Thymus (tissue), 11 donors: ENCODE measurements at regions not wholly inside any gene's neighbourhood (a gene's known extent, or its start where the extent isn't known, plus 50 kb on each side); places are given as distances from the start of the nearest gene placed in this dataset.

Experiments
- DNase-seq, 9 donors: peaks; one replicate each; pipeline ENCODE4 v3.0.0-alpha.2; 2013; ENCODE audit warnings: low spot score in 9 of 9, low read depth in 6 of 9, missing footprints in 1 of 9
- H3K27ac ChIP-seq, 2 donors: one replicate each; pipeline ENCODE4 v1.5.1; 2013; ENCODE audit warnings: control low read depth in 1 of 2, low read depth in 1 of 2, low read length in 1 of 2, mild to moderate bottlenecking in 1 of 2, moderate library complexity in 1 of 2
- H3K27me3 ChIP-seq, 2 donors: one replicate each; pipeline ENCODE4 v1.5.1; 2013; ENCODE audit warnings: low read length in 1 of 2; ENCODE audit not compliant: control insufficient read depth in 2 of 2, insufficient read depth in 1 of 2
- H3K36me3 ChIP-seq, 2 donors: one replicate each; pipeline ENCODE4 v1.5.1; 2013; ENCODE audit warnings: low read length in 1 of 2, mild to moderate bottlenecking in 1 of 2, moderate library complexity in 1 of 2; ENCODE audit not compliant: control insufficient read depth in 2 of 2, insufficient read depth in 2 of 2
- H3K4me1 ChIP-seq, 2 donors: one replicate each; pipeline ENCODE4 v1.5.1; 2013; ENCODE audit warnings: low read length in 2 of 2; ENCODE audit not compliant: control insufficient read depth in 2 of 2, insufficient read depth in 2 of 2
- H3K4me3 ChIP-seq, 2 donors: one replicate each; pipeline ENCODE4 v1.5.1; 2013; ENCODE audit warnings: low read length in 2 of 2, control low read depth in 1 of 2, mild to moderate bottlenecking in 1 of 2
- H3K9me3 ChIP-seq, 2 donors: one replicate each; pipeline ENCODE4 v1.5.1; 2013; ENCODE audit warnings: low read length in 1 of 2, mild to moderate bottlenecking in 1 of 2; ENCODE audit not compliant: control insufficient read depth in 2 of 2, insufficient read depth in 1 of 2
- WGBS: extraction: QIAGEN DNeasy Blood & Tissue Kit; methylation state at CpG from one replicate; pipeline ENCODE4 v1.1.7; 2013; 5-methylcytosine and 5-hydroxymethylcytosine counted together
- donor health status: healthy.

- Histone ChIP-seq H3K36me3 (no peaks in the 10 kb centered on the region), H3K4me3 (no peak overlapping the region), H3K27ac (no peak overlapping the region), H3K9me3 (peaks cover 0 to 6% of the 10 kb centered on the region in 2 donors), H3K4me1 (no peaks in the 10 kb centered on the region), H3K27me3 (no peaks in the 10 kb centered on the region)
- WGBS = 79% methylated on average over 3 of the region's 3 CpGs
- no peak for DNase-seq
These were observed 280.2 kb downstream of the TMEM121 start for GRCh38 chr14:105806568-105806967.

DNA sequence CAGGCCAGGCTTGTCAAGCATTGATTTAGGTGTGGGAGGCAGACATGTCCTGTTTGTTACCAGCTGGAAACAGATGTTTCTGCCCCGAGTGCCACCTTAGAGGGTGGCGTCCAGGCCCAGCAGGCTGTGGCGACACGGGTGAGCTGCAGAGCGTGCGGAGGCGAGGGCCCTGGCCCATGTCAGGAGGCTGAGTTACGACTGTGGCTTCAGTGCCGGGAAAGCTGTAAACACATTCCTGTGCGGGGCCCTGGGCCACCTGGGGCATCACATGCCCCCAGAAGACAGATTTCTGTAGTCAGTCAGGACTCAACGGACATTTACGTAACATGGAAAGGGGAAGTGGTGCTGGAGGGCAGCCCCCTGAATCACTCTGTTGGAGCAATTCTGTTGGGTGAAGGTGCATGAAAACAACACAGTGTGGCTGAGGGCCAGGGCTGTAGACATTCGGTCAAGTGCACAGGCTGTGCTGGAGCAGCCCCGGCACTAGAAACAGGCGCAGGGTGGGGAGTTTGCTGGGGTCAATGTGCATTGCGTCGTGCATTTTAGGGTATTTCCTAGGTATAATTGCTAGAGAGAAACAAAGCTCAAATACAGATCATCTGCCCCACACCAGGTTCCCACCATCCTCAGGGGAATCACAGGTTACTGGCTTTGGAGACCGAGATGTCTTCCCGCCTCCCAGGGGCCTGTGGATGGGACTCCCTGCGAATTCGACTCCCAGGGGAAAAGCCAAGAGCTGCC lies 291.8 kb downstream of the TMEM121 start:
- no peaks in the 10 kb centered on the region for H3K9me3 ChIP-seq
- H3K27ac ChIP-seq = no peak overlapping the region
- WGBS = 42% methylated on average over 21 of the region's 21 CpGs
- H3K4me3 ChIP-seq = no peak overlapping the region
- H3K27me3 ChIP-seq = no peaks in the 10 kb centered on the region
- no peaks in the 10 kb centered on the region for H3K36me3 ChIP-seq
- peak in 1 of 9 donors; percentile 1 for DNase-seq
- no peaks in the 10 kb centered on the region for H3K4me1 ChIP-seq

GRCh38 chr14:105818712-105819005 lies 292.3 kb downstream of the TMEM121 start:
- Histone ChIP-seq H3K4me1 (no peaks in the 10 kb centered on the region), H3K36me3 (no peaks in the 10 kb centered on the region), H3K9me3 (no peaks in the 10 kb centered on the region), H3K27ac (no peak overlapping the region), H3K4me3 (no peak overlapping the region), H3K27me3 (no peaks in the 10 kb centered on the region)
- DNase-seq = no peak
- WGBS = 87% methylated on average over 11 of the region's 11 CpGs

DNA sequence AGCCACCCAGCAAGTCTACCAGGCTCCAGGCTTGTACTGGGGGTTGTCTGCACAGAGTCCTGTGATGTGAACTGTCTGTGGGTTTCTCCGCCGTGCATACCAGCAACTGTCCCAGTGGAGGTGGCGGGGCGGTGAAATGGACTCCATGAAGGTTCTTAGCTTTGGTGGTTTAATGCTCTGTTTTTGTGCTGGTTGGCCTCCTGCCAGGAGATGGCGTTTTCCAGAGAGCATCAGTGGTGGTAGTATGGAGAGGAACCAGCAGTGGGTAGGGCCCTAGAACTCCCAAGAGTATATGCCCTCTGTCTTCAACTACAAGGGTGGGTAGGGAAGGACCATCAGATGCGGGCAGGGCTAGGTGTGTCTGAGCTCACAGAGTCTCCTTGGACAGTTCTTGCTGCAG lies 303.8 kb downstream of the TMEM121 start:
- Histone ChIP-seq H3K27me3 (no peaks in the 10 kb centered on the region), H3K4me1 (no peaks in the 10 kb centered on the region), H3K36me3 (no peaks in the 10 kb centered on the region), H3K9me3 (no peaks in the 10 kb centered on the region), H3K4me3 (no peak overlapping the region), H3K27ac (no peak overlapping the region)
- no peak for DNase-seq
- 75% methylated on average over 6 of the region's 6 CpGs for WGBS

GRCh38 chr14:105836160-105836559 lies 309.8 kb downstream of the TMEM121 start:
- Histone ChIP-seq H3K36me3 (no peaks in the 10 kb centered on the region), H3K27me3 (no peaks in the 10 kb centered on the region), H3K4me1 (no peaks in the 10 kb centered on the region), H3K27ac (no peak overlapping the region), H3K4me3 (no peak overlapping the region), H3K9me3 (no peaks in the 10 kb centered on the region)
- no peak for DNase-seq
- WGBS = 97% methylated on average over 11 of the region's 11 CpGs

DNA sequence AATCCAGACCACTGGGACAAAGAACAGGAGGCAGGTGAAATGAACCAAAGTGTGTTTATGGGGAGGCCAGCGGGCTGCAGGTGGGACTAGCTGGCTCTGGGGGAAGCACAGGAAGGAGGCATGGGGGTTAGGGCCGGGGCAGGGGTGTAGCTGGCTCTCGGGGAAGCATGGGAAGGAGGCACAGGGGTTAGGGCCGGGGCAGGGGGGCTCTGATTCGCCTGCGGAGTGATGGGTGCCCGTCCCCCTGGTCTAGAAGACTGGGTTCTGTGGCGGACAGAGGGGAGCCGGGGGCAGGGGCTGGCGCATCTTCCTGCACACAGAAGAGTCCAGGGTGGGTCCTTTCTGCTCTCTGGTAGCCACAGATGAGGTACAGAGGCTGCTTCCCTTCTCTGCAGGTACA lies 310.3 kb downstream of the TMEM121 start:
- H3K4me3 ChIP-seq = no peak overlapping the region
- H3K27me3 ChIP-seq = no peaks in the 10 kb centered on the region
- H3K9me3 ChIP-seq = no peaks in the 10 kb centered on the region
- H3K27ac ChIP-seq = no peak overlapping the region
- 86% methylated on average over 10 of the region's 10 CpGs for WGBS
- no peaks in the 10 kb centered on the region for H3K4me1 ChIP-seq
- no peak for DNase-seq
- H3K36me3 ChIP-seq = no peaks in the 10 kb centered on the region

- Histone ChIP-seq H3K27me3 (no peaks in the 10 kb centered on the region), H3K4me1 (no peaks in the 10 kb centered on the region), H3K36me3 (no peaks in the 10 kb centered on the region), H3K4me3 (no peak overlapping the region), H3K27ac (no peak overlapping the region), H3K9me3 (no peaks in the 10 kb centered on the region)
- DNase-seq = no peak
- WGBS = 96% methylated on average over 20 of the region's 20 CpGs
These were observed 311.1 kb downstream of the TMEM121 start for GRCh38 chr14:105837349-105838063.

- WGBS = 95% methylated on average over 11 of the region's 11 CpGs
- Histone ChIP-seq H3K27me3 (no peaks in the 10 kb centered on the region), H3K9me3 (no peaks in the 10 kb centered on the region), H3K4me1 (no peaks in the 10 kb centered on the region), H3K36me3 (no peaks in the 10 kb centered on the region), H3K4me3 (no peak overlapping the region), H3K27ac (no peak overlapping the region)
- no peak for DNase-seq
These were observed 311.7 kb downstream of the TMEM121 start for GRCh38 chr14:105838107-105838506.

- H3K4me3 ChIP-seq = no peak overlapping the region
- no peak overlapping the region for H3K27ac ChIP-seq
- H3K36me3 ChIP-seq = no peaks in the 10 kb centered on the region
- H3K9me3 ChIP-seq = no peaks in the 10 kb centered on the region
- WGBS = 93% methylated on average over 15 of the region's 15 CpGs
- no peaks in the 10 kb centered on the region for H3K4me1 ChIP-seq
- no peaks in the 10 kb centered on the region for H3K27me3 ChIP-seq
- DNase-seq = no peak
These were observed 312.4 kb downstream of the TMEM121 start for GRCh38 chr14:105838591-105839424.
